Activated CD8-positive, alpha-beta T cell treated with anti-CD3 and anti-CD28 coated beads, Interleukin-2, amount 10 ng/mL, durations not matched to agents 7 days and 5 days (primary cell): ENCODE measurements at regions not wholly inside any gene's neighbourhood (a gene's known extent, or its start where the extent isn't known, plus 50 kb on each side); places are given as distances from the start of the nearest gene placed in this dataset.

Source experiments
- ATAC-seq: fragments of 150-1000 bp; cut with Tn5 transposase; one replicate; pipeline ENCODE4 v1.10.0; 2021; ENCODE audit warnings: moderate library complexity
- CTCF ChIA-PET: fragments of 350-600 bp; sonication (Branson Sonifier 250); formaldehyde crosslinking; loops from one replicate; lab custom pipeline; 2021; ENCODE audit warnings: antibody characterized with exemption; lab: Charles Lee
- POLR2A ChIA-PET: fragments of 350-600 bp; sonication (Branson Sonifier 250); formaldehyde crosslinking; loops from one replicate; lab custom pipeline; 2021; ENCODE audit warnings: antibody characterized with exemption; lab: Charles Lee
- DNase-seq: peaks from one replicate; pipeline ENCODE4 v3.0.0-alpha.2; 2020
- H3K27ac Mint-ChIP-seq: one replicate; pipeline ENCODE4 v1.8.0; 2021; ENCODE audit warnings: mild to moderate bottlenecking, mixed read lengths
- H3K27me3 Mint-ChIP-seq: one replicate; pipeline ENCODE4 v1.8.0; 2021; ENCODE audit warnings: low read depth, mixed read lengths
- H3K36me3 Mint-ChIP-seq: one replicate; pipeline ENCODE4 v1.8.0; 2021; ENCODE audit warnings: low read depth, mixed read lengths
- H3K4me1 Mint-ChIP-seq: one replicate; pipeline ENCODE4 v1.8.0; 2021; ENCODE audit warnings: low read depth, mixed read lengths
- H3K4me3 Mint-ChIP-seq: one replicate; pipeline ENCODE4 v1.8.0; 2021; ENCODE audit warnings: mild to moderate bottlenecking, mixed read lengths
- H3K9me3 Mint-ChIP-seq: one replicate; pipeline ENCODE4 v1.8.0; 2022; ENCODE audit warnings: mixed read lengths; ENCODE audit not compliant: insufficient read depth

- peaks cover 37% of the 10 kb centered on the region for H3K4me1 Mint-ChIP-seq
- ATAC-seq (no peak), DNase-seq (no peak)
- peaks cover 19% of the 10 kb centered on the region for H3K36me3 Mint-ChIP-seq
- CTCF ChIA-PET: interaction anchor here (1.1 to 1.7 kb wide), 6 partner anchors 12 to 226 kb away, joined by 3 to 6 read pairs (median 4); no protein-coding TSS in a partner anchor
- POLR2A ChIA-PET: interaction anchor here (1.6 kb wide), 1 partner anchor 15 kb away, joined by 3 read pairs; no protein-coding TSS in a partner anchor
- H3K27ac Mint-ChIP-seq: peak overlapping the region; percentile 50
- H3K9me3 Mint-ChIP-seq: no peaks in the 10 kb centered on the region
- no peaks in the 10 kb centered on the region for H3K27me3 Mint-ChIP-seq
- no peak overlapping the region for H3K4me3 Mint-ChIP-seq
These were observed 52.6 kb downstream of the TCF20 start for GRCh38 chr22:42217752-42218280.

GRCh38 chr22:42217019-42217751 is 53.3 kb downstream of the TCF20 start:
- Mint-ChIP-seq H3K36me3 (peaks cover 21% of the 10 kb centered on the region), H3K4me3 (no peak overlapping the region), H3K27me3 (no peaks in the 10 kb centered on the region), H3K27ac (peak overlapping the region; percentile 50), H3K4me1 (peaks cover 31% of the 10 kb centered on the region), H3K9me3 (no peaks in the 10 kb centered on the region)
- ATAC-seq (no peak), DNase-seq (no peak)
- ChIA-PET CTCF (interaction anchor here (0.8 to 1.7 kb wide), 6 partner anchors 15 to 126 kb away, joined by 3 to 6 read pairs (median 4); no protein-coding TSS in a partner anchor), POLR2A (interaction anchor here (1.6 kb wide), 1 partner anchor 14 kb away, joined by 3 read pairs; no protein-coding TSS in a partner anchor)

GRCh38 chr22:42214633-42215415 is 55.6 kb downstream of the TCF20 start:
- H3K27me3 Mint-ChIP-seq: no peaks in the 10 kb centered on the region
- H3K4me3 Mint-ChIP-seq: no peak overlapping the region
- peaks cover 24% of the 10 kb centered on the region for H3K4me1 Mint-ChIP-seq
- DNase-seq (no peak), ATAC-seq (no peak)
- ChIA-PET POLR2A (interaction anchor here (1.7 kb wide), 1 partner anchor 12 kb away, joined by 5 read pairs; no protein-coding TSS in a partner anchor), CTCF (interaction anchor here (1.4 kb wide), 1 partner anchor 223 kb away, joined by 3 read pairs; no protein-coding TSS in a partner anchor)
- H3K9me3 Mint-ChIP-seq: no peaks in the 10 kb centered on the region
- peak overlapping the region; percentile 40 for H3K27ac Mint-ChIP-seq
- peaks cover 31% of the 10 kb centered on the region for H3K36me3 Mint-ChIP-seq

- peaks cover 31% of the 10 kb centered on the region for H3K36me3 Mint-ChIP-seq
These were observed 62.1 kb downstream of the TCF20 start for GRCh38 chr22:42208362-42208761.

GRCh38 chr22:42207918-42208317 is 62.5 kb downstream of the TCF20 start:
- Mint-ChIP-seq H3K4me3 (no peak overlapping the region), H3K9me3 (no peaks in the 10 kb centered on the region), H3K27ac (no peak overlapping the region), H3K27me3 (no peaks in the 10 kb centered on the region), H3K4me1 (peaks cover 21% of the 10 kb centered on the region), H3K36me3 (peaks cover 31% of the 10 kb centered on the region)
- ATAC-seq (no peak), DNase-seq (no peak)
- ChIA-PET CTCF (interaction anchor here (0.9 kb wide), 1 partner anchor 12 kb away, joined by 4 read pairs; no protein-coding TSS in a partner anchor), POLR2A (no interaction called here)

More at GRCh38 chr22:42208362-42208761, 62.1 kb downstream of the TCF20 start:
- Mint-ChIP-seq H3K27me3 (no peaks in the 10 kb centered on the region), H3K4me1 (peaks cover 17% of the 10 kb centered on the region), H3K4me3 (no peak overlapping the region), H3K27ac (peak overlapping the region; percentile 19), H3K9me3 (no peaks in the 10 kb centered on the region)
- ATAC-seq (no peak), DNase-seq (no peak)
- ChIA-PET CTCF (interaction anchor here (0.8 kb wide), 1 partner anchor 54 kb away, joined by 3 read pairs; no protein-coding TSS in a partner anchor), POLR2A (no interaction called here)

GRCh38 chr22:42203609-42204008 is 66.8 kb downstream of the TCF20 start:
- DNase-seq: no peak
- Mint-ChIP-seq H3K4me3 (no peak overlapping the region), H3K4me1 (peaks cover 44% of the 10 kb centered on the region), H3K9me3 (no peaks in the 10 kb centered on the region), H3K36me3 (peaks cover 39% of the 10 kb centered on the region), H3K27ac (peak overlapping the region; percentile 6), H3K27me3 (no peaks in the 10 kb centered on the region)
- ChIA-PET POLR2A (no interaction called here), CTCF (no interaction called here)
- ATAC-seq: no peak

- H3K4me1 Mint-ChIP-seq: peaks cover 38% of the 10 kb centered on the region
- H3K36me3 Mint-ChIP-seq: peaks cover 36% of the 10 kb centered on the region
- no peaks in the 10 kb centered on the region for H3K9me3 Mint-ChIP-seq
- ATAC-seq (peak; percentile 88), DNase-seq (peak; percentile 65)
- H3K4me3 Mint-ChIP-seq: peak overlapping the region; percentile 61
- H3K27ac Mint-ChIP-seq: peak overlapping the region; percentile 77
- no peaks in the 10 kb centered on the region for H3K27me3 Mint-ChIP-seq
- ChIA-PET POLR2A (interaction anchor here (0.7 to 1.8 kb wide), 3 partner anchors 12 to 422 kb away, joined by 3 to 5 read pairs (median 3); no protein-coding TSS in a partner anchor), CTCF (interaction anchor here (0.9 to 1.6 kb wide), 9 partner anchors 10 to 271 kb away, joined by 3 to 12 read pairs (median 4); partner anchors contain the start of gene NDUFA6)
These were observed 67.8 kb downstream of the TCF20 start for GRCh38 chr22:42202669-42203068.

GRCh38 chr22:42202048-42202447 is 68.4 kb downstream of the TCF20 start:
- peaks cover 38% of the 10 kb centered on the region for H3K4me1 Mint-ChIP-seq

GRCh38 chr22:42199025-42199424 is 68.4 kb upstream of the CYP2D6 start:
- POLR2A ChIA-PET: no interaction called here
- H3K36me3 Mint-ChIP-seq: peaks cover 33% of the 10 kb centered on the region
- peaks cover 47% of the 10 kb centered on the region for H3K4me1 Mint-ChIP-seq
- ATAC-seq (no peak), DNase-seq (no peak)
- CTCF ChIA-PET: no interaction called here
- no peaks in the 10 kb centered on the region for H3K27me3 Mint-ChIP-seq
- H3K27ac Mint-ChIP-seq: no peak overlapping the region
- H3K9me3 Mint-ChIP-seq: no peaks in the 10 kb centered on the region
- H3K4me3 Mint-ChIP-seq: no peak overlapping the region

More at GRCh38 chr22:42202048-42202447, 68.4 kb downstream of the TCF20 start:
- ATAC-seq (peak; percentile 81), DNase-seq (peak; percentile 52)
- Mint-ChIP-seq H3K27ac (peak overlapping the region; percentile 77), H3K27me3 (no peaks in the 10 kb centered on the region), H3K4me3 (peak overlapping the region; percentile 61), H3K36me3 (peaks cover 36% of the 10 kb centered on the region), H3K9me3 (no peaks in the 10 kb centered on the region)
- ChIA-PET CTCF (interaction anchor here (0.6 to 1.6 kb wide), 12 partner anchors 9 to 272 kb away, joined by 3 to 12 read pairs (median 4); partner anchors contain the start of gene NDUFA6), POLR2A (interaction anchor here (0.9 to 1.8 kb wide), 3 partner anchors 13 to 421 kb away, joined by 3 to 5 read pairs (median 4); no protein-coding TSS in a partner anchor)

GRCh38 chr22:42198226-42198625 is 67.6 kb upstream of the CYP2D6 start:
- Mint-ChIP-seq H3K4me1 (peaks cover 47% of the 10 kb centered on the region), H3K27ac (no peak overlapping the region), H3K27me3 (no peaks in the 10 kb centered on the region), H3K4me3 (no peak overlapping the region), H3K36me3 (peaks cover 34% of the 10 kb centered on the region), H3K9me3 (no peaks in the 10 kb centered on the region)
- DNase-seq (no peak), ATAC-seq (no peak)
- CTCF ChIA-PET: no interaction called here
- POLR2A ChIA-PET: no interaction called here

- ChIA-PET POLR2A (no interaction called here), CTCF (interaction anchor here (1.3 kb wide), 2 partner anchors 20 to 106 kb away, joined by 3 to 5 read pairs; partner anchors contain the start of gene NDUFA6)
- H3K36me3 Mint-ChIP-seq: peaks cover 32% of the 10 kb centered on the region
- peak overlapping the region; percentile 9 for H3K27ac Mint-ChIP-seq
- H3K4me1 Mint-ChIP-seq: peaks cover 34% of the 10 kb centered on the region
- H3K9me3 Mint-ChIP-seq: no peaks in the 10 kb centered on the region
- ATAC-seq: no peak
- no peak overlapping the region for H3K4me3 Mint-ChIP-seq
- DNase-seq: no peak
- H3K27me3 Mint-ChIP-seq: no peaks in the 10 kb centered on the region
These were observed 65.8 kb upstream of the CYP2D6 start for GRCh38 chr22:42196454-42196853.
